Mesendoderm (in vitro differentiated cells): ENCODE measurements at regions not wholly inside any gene's neighbourhood (a gene's known extent, or its start where the extent isn't known, plus 50 kb on each side); places are given as distances from the start of the nearest gene placed in this dataset.

Source experiments
- DNase-seq: peaks from one replicate; pipeline ENCODE4 v3.0.0; 2013
- H2AK5ac ChIP-seq: 2 replicates; pipeline ENCODE4 v1.6.1; 2013; ENCODE audit warnings: low read length, inconsistent platforms
- H2BK120ac ChIP-seq: 2 replicates; pipeline ENCODE4 v1.6.1; 2013; ENCODE audit warnings: low read depth, mild to moderate bottlenecking, low read length, moderate library complexity, mixed read lengths
- H2BK15ac ChIP-seq: replicated peaks from 2 replicates; pipeline ENCODE4 v1.6.1; 2013; ENCODE audit warnings: low read depth, mild to moderate bottlenecking, moderate library complexity
- H2BK5ac ChIP-seq: 2 replicates; pipeline ENCODE4 v1.6.1; 2013; ENCODE audit warnings: low read length, inconsistent platforms
- H3K18ac ChIP-seq: 2 replicates; pipeline ENCODE4 v1.6.1; 2013; ENCODE audit warnings: mild to moderate bottlenecking, low read length, mixed read lengths
- H3K23ac ChIP-seq: one replicate; pipeline ENCODE4 v1.6.1; 2013; ENCODE audit warnings: low read length
- H3K27ac ChIP-seq: 2 replicates; pipeline ENCODE4 v1.5.1; 2013; ENCODE audit warnings: low read depth, mild to moderate bottlenecking, inconsistent platforms, low read length, moderate library complexity
- H3K27me3 ChIP-seq: 2 replicates; pipeline ENCODE4 v1.6.1; 2013; ENCODE audit warnings: low read length, control low read depth, mild to moderate bottlenecking, inconsistent platforms; ENCODE audit not compliant: insufficient read depth, poor library complexity
- H3K36me3 ChIP-seq: 2 replicates; pipeline ENCODE4 v1.6.1; 2013; ENCODE audit warnings: low read length, inconsistent platforms; ENCODE audit not compliant: control insufficient read depth, insufficient read depth
- H3K4ac ChIP-seq: one replicate; pipeline ENCODE4 v1.6.1; 2013; ENCODE audit warnings: low read depth, mild to moderate bottlenecking, low read length, moderate library complexity
- H3K4me1 ChIP-seq: 2 replicates; pipeline ENCODE4 v1.6.1; 2013; ENCODE audit warnings: low read depth, low read length, inconsistent platforms; ENCODE audit not compliant: control insufficient read depth
- H3K4me2 ChIP-seq: 2 replicates; pipeline ENCODE4 v1.6.1; 2013; ENCODE audit warnings: low read length
- H3K4me3 ChIP-seq: 2 replicates; pipeline ENCODE4 v1.5.1; 2013; ENCODE audit warnings: mild to moderate bottlenecking, low read length
- H3K56ac ChIP-seq: one replicate; pipeline ENCODE4 v1.6.1; 2013; ENCODE audit warnings: low read length
- H3K79me1 ChIP-seq: 2 replicates; pipeline ENCODE4 v1.6.1; 2013; ENCODE audit warnings: low read length, inconsistent platforms
- H3K79me2 ChIP-seq: 2 replicates; pipeline ENCODE4 v1.6.1; 2013; ENCODE audit warnings: mild to moderate bottlenecking, low read length; ENCODE audit not compliant: control insufficient read depth, insufficient read depth
- H3K9ac ChIP-seq: 2 replicates; pipeline ENCODE4 v1.6.1; 2013; ENCODE audit warnings: low read length, inconsistent platforms
- H4K5ac ChIP-seq: one replicate; pipeline ENCODE4 v1.6.1; 2013; ENCODE audit warnings: low read length
- H4K8ac ChIP-seq: one replicate; pipeline ENCODE4 v1.6.1; 2013; ENCODE audit warnings: low read depth, mild to moderate bottlenecking, control low read depth, low read length, moderate library complexity
- WGBS: extraction: QIAGEN DNeasy Blood & Tissue Kit; methylation state at CpG from one replicate; pipeline ENCODE4 v1.1.7; 2013; ENCODE audit warnings: low lambda C conversion rate, missing lambda C conversion rate; ENCODE audit not compliant: insufficient coverage; ENCODE audit errors: extremely low coverage; 5-methylcytosine and 5-hydroxymethylcytosine counted together

GRCh38 chr3:7977245-7978086 is 524.2 kb upstream of the LMCD1 start:
- no CpG with 5 or more reads among the region's 5 CpGs for WGBS
- Histone ChIP-seq H3K36me3 (no peaks in the 10 kb centered on the region), H3K23ac (no peak overlapping the region), H2BK15ac (no peak overlapping the region), H3K9ac (no peak overlapping the region), H3K4me1 (no peaks in the 10 kb centered on the region), H2BK120ac (no peak overlapping the region), H4K5ac (no peak overlapping the region), H3K79me1 (no peaks in the 10 kb centered on the region), H4K8ac (no peak overlapping the region), H3K27ac (no peak overlapping the region), H3K4ac (no peak overlapping the region), H2AK5ac (no peak overlapping the region), H3K79me2 (no peaks in the 10 kb centered on the region), H3K56ac (no peak overlapping the region), H3K4me2 (no peak overlapping the region), H3K18ac (no peak overlapping the region), H2BK5ac (no peak overlapping the region), H3K27me3 (no peaks in the 10 kb centered on the region), H3K4me3 (no peak overlapping the region)
- DNase-seq = peak; percentile 58

GRCh38 chr3:7978087-7978422 is 523.6 kb upstream of the LMCD1 start:
- H3K18ac ChIP-seq = no peak overlapping the region
- H3K9ac ChIP-seq = no peak overlapping the region
- H3K4me3 ChIP-seq = no peak overlapping the region
- no peak overlapping the region for H4K5ac ChIP-seq
- no peak overlapping the region for H2BK120ac ChIP-seq
- no peak overlapping the region for H4K8ac ChIP-seq
- no peak overlapping the region for H2AK5ac ChIP-seq
- DNase-seq = no peak
- no peak overlapping the region for H2BK15ac ChIP-seq
- no peak overlapping the region for H3K4ac ChIP-seq
- no peak overlapping the region for H3K27ac ChIP-seq
- H3K4me2 ChIP-seq = no peak overlapping the region
- no peak overlapping the region for H2BK5ac ChIP-seq
- no peak overlapping the region for H3K23ac ChIP-seq
- H3K36me3 ChIP-seq = no peaks in the 10 kb centered on the region
- H3K27me3 ChIP-seq = no peaks in the 10 kb centered on the region
- no peaks in the 10 kb centered on the region for H3K79me2 ChIP-seq
- H3K79me1 ChIP-seq = no peaks in the 10 kb centered on the region
- H3K4me1 ChIP-seq = no peaks in the 10 kb centered on the region
- WGBS = no CpG with 5 or more reads among the region's 6 CpGs
- no peak overlapping the region for H3K56ac ChIP-seq

DNA sequence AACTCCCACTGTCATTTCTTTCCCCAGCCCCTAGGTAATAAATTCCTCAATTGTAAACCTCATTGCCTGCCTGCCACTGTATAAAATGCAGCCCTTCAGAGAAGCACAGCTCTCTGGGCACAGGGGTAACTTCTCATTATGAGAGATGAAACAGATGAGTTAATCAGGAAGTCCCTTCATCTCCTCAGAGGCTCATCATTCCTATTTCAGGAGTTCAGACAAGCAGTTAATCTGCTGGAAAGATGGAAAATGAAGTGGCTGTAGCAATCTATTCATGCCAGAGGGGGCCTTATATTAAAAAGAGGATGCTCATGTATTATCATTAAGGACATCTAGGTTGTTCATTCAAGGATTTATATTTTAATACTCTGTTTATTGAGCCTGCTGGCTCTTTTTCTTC is 519.5 kb upstream of the LMCD1 start:
- H2BK120ac ChIP-seq = no peak overlapping the region
- no peaks in the 10 kb centered on the region for H3K79me2 ChIP-seq
- no peaks in the 10 kb centered on the region for H3K27me3 ChIP-seq
- H2AK5ac ChIP-seq = no peak overlapping the region
- H3K4me1 ChIP-seq = no peaks in the 10 kb centered on the region
- no peak for DNase-seq
- H3K79me1 ChIP-seq = no peaks in the 10 kb centered on the region
- no peak overlapping the region for H3K56ac ChIP-seq
- H2BK15ac ChIP-seq = no peak overlapping the region
- no peak overlapping the region for H3K27ac ChIP-seq
- no peak overlapping the region for H4K8ac ChIP-seq
- no peak overlapping the region for H3K23ac ChIP-seq
- H3K4me3 ChIP-seq = no peak overlapping the region
- H2BK5ac ChIP-seq = no peak overlapping the region
- no peak overlapping the region for H4K5ac ChIP-seq
- H3K4me2 ChIP-seq = no peak overlapping the region
- H3K18ac ChIP-seq = no peak overlapping the region
- H3K36me3 ChIP-seq = no peaks in the 10 kb centered on the region
- H3K4ac ChIP-seq = no peak overlapping the region
- no peak overlapping the region for H3K9ac ChIP-seq

GRCh38 chr3:7999384-7999783 is 502.2 kb upstream of the LMCD1 start:
- Histone ChIP-seq H3K23ac (no peak overlapping the region), H2AK5ac (no peak overlapping the region), H4K8ac (no peak overlapping the region), H4K5ac (no peak overlapping the region), H3K79me1 (no peaks in the 10 kb centered on the region), H3K27ac (no peak overlapping the region), H3K79me2 (no peaks in the 10 kb centered on the region), H3K36me3 (no peaks in the 10 kb centered on the region), H2BK120ac (no peak overlapping the region), H3K27me3 (no peaks in the 10 kb centered on the region), H2BK5ac (no peak overlapping the region), H3K4me2 (no peak overlapping the region), H3K18ac (no peak overlapping the region), H3K4me1 (no peaks in the 10 kb centered on the region), H3K4ac (no peak overlapping the region), H3K4me3 (no peak overlapping the region), H2BK15ac (no peak overlapping the region), H3K9ac (no peak overlapping the region), H3K56ac (no peak overlapping the region)
- no CpG with 5 or more reads among the region's 4 CpGs for whole genome bisulfite sequencing
- DNase-seq = peak; percentile 95

- no peak overlapping the region for H3K27ac ChIP-seq
- no peak overlapping the region for H4K8ac ChIP-seq
- H3K56ac ChIP-seq = no peak overlapping the region
- no peak overlapping the region for H4K5ac ChIP-seq
- DNase-seq = no peak
- H3K36me3 ChIP-seq = no peaks in the 10 kb centered on the region
- no peaks in the 10 kb centered on the region for H3K27me3 ChIP-seq
- no peak overlapping the region for H3K4me3 ChIP-seq
- no peak overlapping the region for H3K23ac ChIP-seq
- H3K79me2 ChIP-seq = no peaks in the 10 kb centered on the region
- no peak overlapping the region for H3K4ac ChIP-seq
- peak overlapping the region; percentile 39 for H3K18ac ChIP-seq
- no peak overlapping the region for H3K4me2 ChIP-seq
- no peaks in the 10 kb centered on the region for H3K4me1 ChIP-seq
- H3K9ac ChIP-seq = no peak overlapping the region
- H2BK5ac ChIP-seq = no peak overlapping the region
- no peak overlapping the region for H2BK15ac ChIP-seq
- H2AK5ac ChIP-seq = no peak overlapping the region
- WGBS = no CpG with 5 or more reads among the region's 1 CpG
- no peaks in the 10 kb centered on the region for H3K79me1 ChIP-seq
- no peak overlapping the region for H2BK120ac ChIP-seq
Observed at GRCh38 chr3:8001307-8001706, 500.3 kb upstream of the LMCD1 start.

DNA sequence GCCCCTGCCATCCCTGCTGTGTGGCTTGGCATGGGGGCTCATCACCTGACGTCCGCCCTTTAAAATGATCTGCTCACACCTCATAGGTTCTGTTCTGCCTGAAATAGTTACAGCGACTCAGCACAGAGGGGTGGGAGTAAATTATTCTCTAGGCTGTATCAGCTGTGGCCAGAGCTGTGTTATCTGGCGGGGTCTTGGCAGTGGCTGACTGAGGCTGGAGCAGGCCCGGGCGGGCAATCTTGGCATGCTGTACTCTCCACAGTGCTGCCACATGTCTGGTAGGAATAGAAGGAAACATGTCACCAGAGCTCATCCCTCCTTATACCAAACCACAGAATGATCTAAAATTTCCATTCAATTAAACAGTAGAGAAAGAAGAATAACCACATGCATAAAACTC is 499.9 kb upstream of the LMCD1 start:
- H4K8ac ChIP-seq = no peak overlapping the region
- H3K4ac ChIP-seq = no peak overlapping the region
- WGBS = no CpG with 5 or more reads among the region's 6 CpGs
- no peak overlapping the region for H2BK15ac ChIP-seq
- H3K27ac ChIP-seq = no peak overlapping the region
- H3K36me3 ChIP-seq = no peaks in the 10 kb centered on the region
- H3K23ac ChIP-seq = no peak overlapping the region
- H3K4me3 ChIP-seq = no peak overlapping the region
- H2BK5ac ChIP-seq = no peak overlapping the region
- no peak overlapping the region for H2BK120ac ChIP-seq
- H3K27me3 ChIP-seq = no peaks in the 10 kb centered on the region
- DNase-seq = no peak
- no peaks in the 10 kb centered on the region for H3K4me1 ChIP-seq
- no peak overlapping the region for H2AK5ac ChIP-seq
- H3K18ac ChIP-seq = no peak overlapping the region
- no peak overlapping the region for H3K9ac ChIP-seq
- H3K4me2 ChIP-seq = no peak overlapping the region
- H4K5ac ChIP-seq = no peak overlapping the region
- H3K56ac ChIP-seq = no peak overlapping the region
- no peaks in the 10 kb centered on the region for H3K79me2 ChIP-seq
- H3K79me1 ChIP-seq = no peaks in the 10 kb centered on the region
